ENCODE measurements at regions not wholly inside any gene's neighbourhood (a gene's known extent, or its start where the extent isn't known, plus 50 kb on each side); places are given as distances from the start of the nearest gene placed in this dataset.
"Not testable (repeated sequence)": the region's sequence is repeated elsewhere in the genome, so short reads cannot be mapped to it uniquely, and the experiment has no call there.

DNA sequence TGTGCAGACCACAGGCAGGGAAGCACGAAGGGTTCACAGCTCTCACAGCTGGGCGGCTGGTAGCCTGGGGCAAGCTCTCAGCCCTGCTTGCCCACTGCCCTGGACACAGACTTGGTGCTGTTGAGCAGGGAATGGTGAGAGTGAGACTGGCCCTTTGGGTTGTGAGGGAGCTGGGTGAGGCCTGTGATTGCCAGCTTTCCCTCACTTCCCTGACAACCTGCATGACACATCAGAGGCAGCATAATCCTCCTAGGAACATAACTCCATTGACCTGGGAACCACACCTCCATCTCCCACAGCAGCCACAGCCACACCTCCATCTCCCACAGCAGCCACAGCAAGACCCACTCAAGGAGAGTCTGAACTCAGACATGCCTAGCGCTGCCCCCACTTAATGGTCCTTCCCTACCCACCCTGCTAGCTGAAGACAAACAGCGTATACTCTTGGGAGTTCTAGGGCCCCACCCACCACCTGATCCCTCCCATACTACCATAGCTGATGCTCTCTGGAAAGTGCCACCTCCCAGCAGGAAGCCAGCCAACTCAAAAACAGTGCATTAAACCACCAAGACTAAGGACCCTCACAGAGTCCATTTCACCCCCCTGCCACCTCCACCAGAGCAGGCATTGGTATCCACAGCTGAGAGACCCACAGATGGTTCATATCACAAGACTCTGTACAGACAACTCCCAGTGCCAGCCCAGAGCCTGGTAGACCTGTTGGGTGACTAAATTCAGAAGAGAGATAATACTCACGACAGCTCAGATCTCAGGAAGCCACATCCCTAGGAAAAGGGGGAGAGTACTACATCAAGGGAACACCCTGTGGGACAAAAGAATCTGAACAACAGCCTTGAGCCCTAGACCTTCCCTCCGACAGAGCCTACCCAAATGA is 60.2 kb upstream of the PRSS3 start:
- not testable (repeated sequence) for DNase-seq (ENCODE audit: low read depth in 4 of 4, low spot score in 2 of 4)

DNA sequence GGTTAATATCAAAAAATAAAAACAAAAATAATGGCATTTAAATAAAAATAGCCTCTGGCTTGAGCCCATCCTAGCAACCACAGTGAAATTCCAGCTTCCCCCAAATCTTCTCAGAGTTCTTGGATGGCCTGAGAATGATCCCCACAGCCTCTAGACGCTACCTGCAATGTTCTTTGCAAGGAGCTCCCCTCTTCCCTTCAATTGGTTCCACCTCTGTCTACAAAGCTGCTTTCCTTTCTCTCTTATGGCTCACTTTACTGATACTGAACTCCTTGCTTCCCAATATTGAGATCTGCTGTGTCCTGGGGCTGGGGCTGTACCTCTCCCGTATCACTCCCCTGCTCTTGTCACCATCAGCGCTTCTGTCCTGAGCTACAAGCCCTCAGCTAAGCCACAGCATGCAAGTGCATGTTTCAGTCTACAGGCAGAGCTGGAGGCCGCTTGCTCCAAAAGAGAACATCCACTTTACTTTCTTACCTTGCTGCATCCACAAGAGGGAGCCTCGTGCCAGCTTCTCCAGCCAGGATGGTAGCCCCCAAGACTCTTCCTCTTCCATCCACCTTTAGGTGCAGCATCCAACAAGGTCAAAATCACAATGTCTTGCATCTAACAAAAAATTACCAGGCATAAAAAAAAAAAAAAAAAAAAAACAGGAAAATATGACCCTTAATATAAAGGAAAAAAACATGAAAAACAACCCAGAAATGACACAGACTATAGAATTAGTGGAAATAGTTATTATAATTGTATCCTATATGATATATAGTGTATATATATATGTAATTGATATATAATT is 57.4 kb upstream of the PRSS3 start:
- DNase-seq (ENCODE audit: low read depth in 4 of 4, low spot score in 2 of 4): no peak

DNA sequence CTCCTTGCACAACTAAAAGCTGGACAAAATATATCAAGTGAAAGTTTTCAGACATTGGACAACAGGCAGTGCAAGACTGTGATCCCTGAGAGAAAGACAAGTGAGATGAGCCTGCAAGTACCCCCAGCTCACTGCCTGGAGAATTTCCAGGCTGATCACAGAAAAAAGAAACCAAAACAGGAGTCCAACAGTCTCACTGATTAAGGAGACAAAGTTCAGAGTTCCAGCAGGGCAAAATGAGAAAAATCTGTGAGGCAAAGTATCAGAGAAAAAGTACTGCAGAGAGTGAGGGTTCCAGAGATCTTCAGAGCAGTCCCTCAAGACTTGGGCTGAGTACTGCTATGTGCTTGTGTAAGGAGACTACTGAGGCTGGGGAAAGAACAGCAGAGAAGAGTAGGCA is 56.0 kb upstream of the PRSS3 start:
- no peak for DNase-seq (ENCODE audit: low read depth in 4 of 4, low spot score in 2 of 4)

DNA sequence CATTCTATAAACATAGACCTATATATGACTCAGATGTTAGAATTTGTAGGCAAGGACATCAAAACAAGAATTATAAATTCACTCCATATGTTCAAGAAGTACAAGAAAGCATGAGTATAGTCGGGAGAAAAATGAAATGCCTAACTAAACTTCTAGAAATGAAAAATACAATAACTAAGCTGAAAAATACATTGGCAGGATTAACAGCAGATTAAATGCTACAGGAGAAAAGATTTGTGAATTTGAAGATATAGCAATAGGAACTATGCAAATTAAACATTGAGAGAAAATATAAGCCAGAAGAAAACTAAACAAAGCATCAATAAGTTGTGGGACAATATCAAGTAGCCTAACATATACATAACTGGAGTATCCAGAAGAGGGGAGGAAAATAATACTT is 55.3 kb upstream of the PRSS3 start:
- no peak for DNase-seq (ENCODE audit: low read depth in 4 of 4, low spot score in 2 of 4)

DNA sequence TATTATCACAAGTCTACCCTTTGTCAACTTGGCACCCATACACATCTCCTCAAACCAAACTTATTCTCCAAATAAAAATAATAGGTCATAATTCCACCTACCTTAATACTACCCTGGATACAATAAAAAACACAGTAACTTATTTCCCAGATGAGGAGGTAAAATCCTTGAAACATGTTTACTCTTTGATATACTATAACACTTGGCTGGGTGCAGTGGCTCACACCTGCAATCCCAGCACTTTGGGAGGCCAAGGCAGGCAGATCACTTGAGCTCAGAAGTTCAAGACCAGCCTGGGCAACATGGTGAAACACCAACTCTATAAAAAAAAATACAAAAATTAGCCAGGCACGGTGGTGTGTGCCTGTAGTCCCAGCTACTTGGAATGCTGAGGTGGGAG is 54.4 kb upstream of the PRSS3 start:
- DNase-seq (ENCODE audit: low read depth in 4 of 4, low spot score in 2 of 4): not testable (repeated sequence)

DNA sequence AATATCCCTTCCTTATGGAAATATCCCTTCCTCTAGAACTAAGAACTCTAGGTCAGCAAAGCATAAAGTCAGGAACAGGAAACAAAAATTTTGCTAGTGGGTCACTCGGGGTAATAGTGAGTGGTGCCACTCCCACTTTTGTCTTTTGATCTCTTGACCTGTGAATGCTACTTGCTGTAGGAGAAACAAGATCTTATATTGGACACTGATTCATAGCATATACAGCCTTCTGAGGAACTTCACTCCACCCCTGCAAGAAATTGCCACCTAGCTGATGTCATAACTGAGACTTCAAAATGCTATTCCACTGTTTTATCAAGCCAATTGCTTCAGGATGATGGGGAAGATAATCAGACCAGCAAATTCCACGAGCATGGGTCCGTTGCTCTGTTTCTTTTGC is 53.3 kb upstream of the PRSS3 start:
- DNase-seq (ENCODE audit: low read depth in 4 of 4, low spot score in 2 of 4): no peak

DNA sequence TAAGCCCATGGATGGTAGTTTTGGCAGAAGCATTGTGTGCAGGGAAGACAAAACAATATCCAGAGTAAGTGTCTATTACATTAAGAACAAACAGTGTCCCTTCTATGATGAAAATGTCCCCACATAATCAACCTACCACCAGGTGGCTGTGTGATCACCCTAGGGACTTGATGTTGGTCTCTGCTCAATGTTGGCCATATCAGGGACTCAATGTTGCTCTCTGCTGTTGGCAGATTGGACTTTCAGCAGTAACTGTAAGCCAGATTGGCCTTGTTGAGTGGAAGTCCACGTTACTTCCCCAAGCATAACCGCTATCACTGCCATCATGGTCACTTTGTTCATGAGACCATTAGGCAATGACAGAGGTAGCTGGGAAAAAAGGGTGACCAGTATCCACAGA is 52.8 kb upstream of the PRSS3 start:
- DNase-seq (ENCODE audit: low read depth in 4 of 4, low spot score in 2 of 4): no peak
